Right forelimb (tissue), 1 donor: ENCODE measurements at regions not wholly inside any gene's neighbourhood (a gene's known extent, or its start where the extent isn't known, plus 50 kb on each side); places are given as distances from the start of the nearest gene placed in this dataset.
"Not testable (repeated sequence)": the region's sequence is repeated elsewhere in the genome, so short reads cannot be mapped to it uniquely, and the experiment has no call there.

Experiments
- DNase-seq: peaks from one replicate; pipeline ENCODE4 v3.0.0-alpha.2; 2018

DNA sequence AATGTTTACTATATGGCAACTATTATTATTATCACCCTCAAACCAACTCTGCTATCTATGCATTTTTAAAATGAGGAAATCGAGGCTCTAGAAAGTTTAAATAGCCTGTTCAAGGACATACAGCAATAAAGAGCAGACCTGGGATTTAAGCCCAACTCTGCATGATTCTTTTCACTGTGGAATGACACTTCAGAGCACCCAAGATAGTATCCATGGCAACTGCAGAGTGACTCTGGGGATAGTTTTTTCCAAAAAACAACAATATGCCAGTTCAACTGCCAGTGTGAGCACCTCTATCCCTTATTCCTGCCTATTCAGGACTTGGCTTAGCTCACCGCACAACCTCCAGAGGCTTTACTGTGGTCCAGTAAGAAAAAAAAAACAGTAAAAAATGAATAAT lies 293.9 kb downstream of the BRINP2 start:
- DNase-seq, result no peak

DNA sequence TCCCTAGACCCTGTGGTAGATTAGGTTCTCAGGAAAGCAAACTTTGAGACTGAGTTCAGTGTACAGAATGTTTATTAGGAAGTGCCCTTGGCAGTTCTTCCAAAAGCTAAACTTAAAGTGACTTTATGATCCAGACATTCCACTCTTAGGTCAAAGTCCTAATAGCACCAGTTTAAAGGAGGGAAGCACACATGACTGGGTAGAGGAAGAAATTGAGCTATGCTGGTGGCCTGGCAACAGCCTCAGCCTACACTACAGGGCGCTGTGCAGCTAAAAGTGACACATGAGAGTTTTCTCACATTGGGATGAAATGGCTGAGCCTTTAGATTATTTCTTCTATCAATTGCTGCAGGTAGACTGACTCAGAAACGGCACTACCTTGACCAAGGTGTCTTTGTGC lies 280.4 kb downstream of the BRINP2 start:
- no peak for DNase-seq

DNA sequence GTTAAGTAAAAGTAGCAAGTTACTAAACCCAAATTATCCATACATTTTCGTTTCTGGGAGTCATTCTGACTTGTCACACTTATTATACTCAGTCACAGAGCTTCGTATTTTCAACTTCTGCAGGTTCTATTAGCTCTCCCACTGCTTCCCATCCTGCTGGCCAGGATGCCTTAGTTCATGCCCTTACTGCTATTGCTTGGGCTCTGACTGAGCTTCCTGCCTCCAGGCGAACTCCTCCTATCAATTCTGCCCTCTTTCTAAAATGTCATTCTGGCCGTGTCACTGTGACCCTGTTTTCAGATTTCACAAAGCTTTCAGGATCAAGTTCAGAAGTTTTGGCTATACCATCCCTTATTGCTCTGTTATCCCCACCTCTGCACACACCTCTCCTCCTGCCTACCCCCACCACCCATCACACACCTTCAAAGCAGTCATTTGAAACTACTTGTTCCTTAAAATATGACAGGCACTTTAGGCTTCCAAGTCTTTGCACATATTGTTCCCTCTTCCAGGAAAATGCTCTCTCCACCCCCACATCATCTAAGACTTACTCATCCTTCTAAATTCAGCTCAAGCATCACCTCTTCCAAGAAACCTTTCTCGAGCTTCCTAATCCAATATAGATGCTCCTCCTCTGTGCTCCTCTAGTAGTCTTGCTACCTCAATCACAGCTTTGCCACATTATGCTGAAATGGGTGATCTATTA lies 278.0 kb downstream of the BRINP2 start:
- no peak for DNase-seq

DNA sequence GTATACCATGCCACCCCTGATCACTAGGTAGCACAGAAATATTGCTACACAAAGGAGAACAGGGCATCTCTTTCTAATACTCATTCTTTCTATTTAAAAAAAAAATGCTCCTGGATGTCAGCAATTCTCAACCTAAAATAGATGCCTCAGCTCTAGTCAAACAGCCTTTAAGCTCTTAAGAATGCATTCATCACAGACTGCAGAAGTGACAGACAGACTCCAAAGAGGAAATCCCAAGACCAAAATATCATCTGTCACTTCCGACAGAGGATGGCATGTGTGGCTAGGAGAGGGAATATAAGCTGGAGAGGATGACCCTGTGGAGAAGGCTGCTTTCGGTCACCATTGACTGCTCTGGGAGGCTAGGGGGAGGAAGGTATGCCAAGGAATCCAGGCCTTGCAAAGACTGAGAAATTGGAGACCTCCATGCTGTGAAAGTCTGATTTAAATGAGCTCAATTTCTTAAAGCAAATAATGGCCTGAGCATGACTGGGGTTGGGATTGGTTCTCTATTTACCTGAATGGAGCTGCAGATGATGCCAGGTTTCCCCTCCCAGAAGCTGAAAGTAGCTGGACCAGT lies 277.4 kb downstream of the BRINP2 start:
- DNase-seq, result no peak

DNA sequence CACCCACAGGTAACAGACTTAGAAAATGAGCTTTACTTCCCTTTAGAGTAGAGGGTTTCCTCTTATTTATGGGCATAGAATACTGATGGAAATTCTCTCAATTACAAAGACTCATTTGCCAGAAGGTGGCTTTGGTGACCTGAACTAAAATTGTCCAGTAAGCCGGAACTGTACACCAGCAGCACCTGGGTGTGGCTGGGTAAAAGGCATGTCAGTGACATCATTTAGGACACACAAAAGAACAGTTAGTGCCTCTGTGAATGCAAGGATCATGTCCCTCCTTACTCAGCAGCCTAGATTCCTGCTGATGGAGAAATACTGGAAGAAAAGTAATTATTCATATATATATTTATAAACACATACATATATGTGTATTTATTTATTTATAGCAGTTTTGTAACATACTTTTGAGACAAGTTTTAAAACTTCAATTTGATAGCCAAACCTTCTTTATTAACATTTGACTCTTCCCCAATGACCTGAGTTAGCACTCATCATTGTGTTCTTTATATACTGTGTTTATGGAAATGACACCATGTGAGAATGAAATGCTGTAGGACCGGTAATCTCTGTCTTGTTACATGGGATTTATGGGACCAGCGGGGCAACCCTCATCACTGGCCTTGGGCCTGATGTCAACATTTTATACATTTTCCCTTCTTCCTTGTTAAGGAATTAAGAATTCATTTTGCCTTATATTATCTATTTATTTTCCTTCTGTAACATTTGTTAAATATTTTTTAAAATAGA lies 274.4 kb downstream of the BRINP2 start:
- DNase-seq, result no peak

DNA sequence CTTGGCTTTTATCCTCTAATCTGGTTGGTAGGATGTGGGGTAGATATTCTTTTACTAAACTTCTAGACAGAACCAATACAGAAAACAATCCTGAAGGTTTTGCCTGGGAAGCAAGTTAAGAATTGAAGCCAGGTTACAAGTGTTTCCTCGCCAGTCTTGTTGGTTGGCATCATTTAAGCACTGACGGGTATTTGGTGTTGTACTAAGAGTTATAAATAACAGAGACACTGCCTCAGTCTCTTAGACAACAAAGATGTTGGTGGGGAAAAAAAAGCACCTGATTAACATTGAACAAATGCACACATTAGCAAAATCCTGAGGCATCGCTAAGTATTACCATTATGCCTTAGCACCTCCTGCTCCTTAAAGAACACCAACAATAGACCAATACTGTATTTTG lies 272.2 kb downstream of the BRINP2 start:
- DNase-seq, result no peak

DNA sequence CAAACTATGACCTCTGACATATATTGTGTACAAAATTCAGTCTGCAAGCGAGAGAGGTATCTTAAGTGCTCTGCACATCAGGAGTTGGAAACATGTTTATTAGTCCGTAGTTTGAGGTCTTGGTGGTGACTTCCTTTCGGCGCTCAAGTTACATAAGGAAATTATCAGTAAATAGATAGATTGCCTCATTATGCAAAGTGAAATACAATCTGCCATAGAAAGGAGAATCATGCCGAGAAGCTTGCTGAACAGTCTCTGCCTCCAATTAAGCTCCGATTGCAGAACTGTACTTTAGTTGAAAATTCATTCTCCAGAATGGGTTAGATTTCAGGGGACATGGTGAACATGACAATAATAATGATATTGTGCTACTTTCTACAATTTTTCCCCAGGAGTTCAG lies 271.8 kb downstream of the BRINP2 start:
- no peak for DNase-seq

DNA sequence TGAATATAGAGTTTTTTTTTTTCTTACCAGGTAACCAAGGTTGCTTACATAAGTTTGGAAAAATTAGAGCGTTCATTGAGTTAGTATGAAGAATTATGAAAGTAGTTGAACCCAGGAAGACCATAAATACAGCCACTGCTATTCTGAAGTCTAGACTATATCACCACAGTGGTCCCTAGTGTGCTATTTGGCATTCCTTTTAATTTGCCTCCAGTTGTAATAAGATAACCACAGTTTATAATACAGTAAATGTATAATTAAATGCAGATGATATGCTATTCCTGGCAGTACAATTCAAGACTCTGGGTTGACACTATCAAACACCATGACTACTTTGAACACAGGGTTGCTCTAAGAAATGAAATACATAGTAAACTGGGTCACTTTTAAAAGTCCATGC lies 270.5 kb downstream of the BRINP2 start:
- DNase-seq, result no peak

DNA sequence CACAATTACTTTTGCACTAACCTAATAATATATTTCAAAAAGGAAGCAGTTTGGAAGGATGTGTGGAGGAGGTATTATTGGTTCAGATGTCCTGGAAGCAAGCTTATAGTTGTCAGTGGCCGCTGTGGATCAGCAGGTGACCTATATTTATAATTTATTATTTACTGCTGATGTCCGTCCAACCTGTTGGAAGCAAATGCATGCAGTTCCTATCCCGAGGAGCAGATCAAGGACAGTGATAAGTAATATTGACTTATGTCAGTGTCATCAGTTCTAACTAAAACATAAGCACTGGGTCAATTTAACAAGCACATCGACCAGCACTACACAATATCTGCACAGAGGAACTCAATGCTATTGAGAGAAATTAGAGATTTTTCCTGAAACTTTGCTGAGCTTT lies 270.1 kb downstream of the BRINP2 start:
- no peak for DNase-seq

DNA sequence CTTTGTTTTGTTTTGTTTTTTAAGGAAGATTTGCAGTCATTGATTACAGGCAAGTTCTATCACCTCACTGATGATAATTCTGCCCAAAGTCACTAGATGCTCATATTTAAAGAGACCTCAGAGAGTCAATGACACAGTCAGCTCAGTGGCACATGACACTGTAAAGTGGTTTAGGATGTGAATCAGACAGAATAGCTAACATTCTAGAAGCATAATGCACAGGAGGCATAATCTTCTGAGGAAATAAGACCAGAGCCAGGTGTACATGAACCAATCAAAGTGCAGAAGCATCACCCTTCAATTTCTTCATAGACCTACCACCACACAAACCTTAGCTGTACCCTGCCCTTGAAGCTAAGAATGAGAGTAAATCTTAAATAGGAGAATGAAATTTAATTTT lies 268.5 kb downstream of the BRINP2 start:
- DNase-seq, result no peak

DNA sequence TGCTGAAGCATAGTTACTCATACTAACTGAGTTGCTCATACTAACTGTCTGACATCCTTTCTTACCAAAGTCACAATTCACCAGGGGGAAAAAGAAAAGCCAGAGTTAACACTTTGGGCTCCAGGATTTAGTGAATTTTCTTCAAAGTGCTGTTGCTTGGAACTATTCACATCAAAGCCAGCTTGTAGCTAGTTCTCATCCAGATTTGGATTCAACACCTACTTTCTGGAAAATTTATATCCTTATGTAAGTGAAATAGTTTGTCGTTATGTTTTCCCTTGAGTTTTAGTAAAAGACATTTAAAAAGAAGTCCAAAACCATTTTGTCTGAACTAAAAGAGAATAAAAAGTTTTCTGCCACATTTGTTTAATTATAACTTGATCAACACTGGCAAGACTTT lies 264.6 kb downstream of the BRINP2 start:
- DNase-seq, result no peak

DNA sequence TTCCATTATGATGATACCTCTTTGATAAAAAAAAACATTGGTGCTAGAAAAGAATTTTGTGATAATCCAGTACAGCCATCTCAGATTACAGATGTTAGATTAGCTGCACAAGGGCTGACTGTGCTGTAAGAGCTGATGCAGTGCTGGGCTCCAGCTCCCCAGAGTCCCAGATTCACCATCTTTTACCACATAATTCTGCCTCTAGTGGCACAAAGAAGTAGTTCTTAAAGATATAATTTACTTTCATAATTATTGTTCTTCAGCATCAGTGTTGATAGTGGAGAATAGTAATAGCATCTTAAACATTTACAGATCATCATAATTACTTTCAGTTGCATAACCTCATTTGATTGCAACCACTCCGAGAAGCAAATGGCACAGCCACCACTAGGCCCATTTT lies 262.1 kb downstream of the BRINP2 start:
- no peak for DNase-seq

DNA sequence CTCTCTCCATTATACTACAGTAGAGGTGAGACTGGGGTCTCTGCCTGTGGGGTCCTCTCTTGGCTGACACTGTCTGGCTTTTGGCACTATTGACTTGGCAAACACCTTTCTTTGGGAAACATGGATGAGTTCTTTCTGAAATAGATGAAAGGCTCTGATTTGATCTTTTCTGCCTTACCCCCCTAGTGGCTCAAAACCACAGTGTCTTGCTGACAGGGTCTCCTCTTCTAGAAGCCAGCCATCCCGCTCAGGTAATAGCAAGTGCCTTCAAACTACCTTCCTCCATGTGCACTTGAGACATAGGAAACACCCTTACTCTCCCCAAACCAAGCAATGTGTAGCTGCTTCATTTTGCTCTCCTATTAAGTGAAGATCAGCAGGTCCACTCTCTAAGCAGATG lies 260.4 kb downstream of the BRINP2 start:
- DNase-seq, result no peak

DNA sequence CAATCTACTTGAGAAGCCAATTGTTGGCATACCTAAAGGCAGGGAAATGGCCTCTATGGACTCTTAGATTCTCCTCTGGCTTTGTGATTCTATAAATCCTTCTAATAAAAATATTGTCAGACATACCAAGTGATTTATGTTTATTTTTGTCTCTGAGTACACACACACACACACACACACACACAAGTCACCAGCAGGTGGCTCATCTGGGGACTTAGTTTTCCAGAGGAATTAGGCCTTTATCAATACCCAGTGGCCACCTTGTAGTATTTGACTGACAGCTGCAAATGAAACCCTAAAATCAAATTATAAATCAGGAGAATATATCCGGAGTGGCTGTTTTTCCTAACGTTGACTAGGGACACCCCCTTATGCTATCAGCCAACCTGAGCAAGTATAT lies 258.5 kb downstream of the BRINP2 start:
- DNase-seq, result no peak

DNA sequence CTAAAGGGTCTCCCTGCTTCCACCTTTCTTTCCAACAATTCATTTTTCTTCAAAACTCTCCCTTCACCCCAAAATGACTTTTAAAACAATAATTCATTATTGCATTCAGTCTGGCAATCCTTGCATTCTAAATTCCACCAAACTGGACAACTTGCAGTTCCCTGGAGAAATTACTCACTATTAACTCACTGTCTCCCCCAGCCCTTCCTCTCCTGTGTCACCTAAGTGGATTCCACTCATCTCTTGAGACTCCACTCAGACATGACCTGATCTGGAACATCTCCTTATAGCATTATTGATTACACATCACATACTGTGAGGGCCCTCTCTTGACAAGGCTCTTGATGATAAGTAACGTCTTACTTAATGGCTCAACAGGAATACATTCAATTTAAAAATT lies 257.1 kb downstream of the BRINP2 start:
- no peak for DNase-seq

DNA sequence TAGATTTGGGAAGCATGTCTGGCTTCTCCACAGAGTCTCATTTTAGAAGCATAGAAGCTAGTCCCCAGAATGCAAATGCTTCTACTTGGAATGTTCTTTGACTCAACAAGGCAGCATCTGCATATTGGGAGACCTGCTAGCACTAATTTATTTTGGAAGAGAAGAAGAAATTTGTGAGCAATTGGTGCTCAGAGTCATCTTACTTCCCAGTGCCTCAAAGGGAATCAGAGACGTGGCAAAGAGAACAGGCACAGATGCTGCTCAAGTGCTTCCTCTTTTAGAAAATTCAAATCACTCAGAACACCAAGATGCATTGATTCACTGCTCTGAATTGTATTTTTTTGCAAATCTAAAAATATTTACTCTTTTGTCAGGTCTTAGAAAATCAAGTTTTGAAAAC lies 255.7 kb downstream of the BRINP2 start:
- DNase-seq, result no peak

DNA sequence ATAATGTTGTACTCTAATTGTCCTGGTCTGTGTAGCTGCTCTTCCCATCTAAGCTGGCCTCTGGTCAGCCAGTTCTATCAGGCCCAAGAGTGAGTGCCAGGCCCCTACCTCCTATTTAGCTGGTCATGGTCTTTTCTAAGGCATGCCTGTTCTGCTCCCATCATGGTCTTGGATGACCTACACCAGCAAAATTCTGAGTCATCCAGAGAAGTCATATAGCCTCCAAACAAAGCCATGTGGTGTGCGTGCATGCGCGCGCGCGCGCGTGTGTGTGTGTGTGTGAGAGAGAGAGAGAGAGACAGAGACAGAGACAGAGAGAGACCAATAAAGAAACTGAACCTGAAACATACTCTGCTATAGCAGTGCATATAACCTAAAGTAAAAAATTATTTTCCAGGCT lies 254.4 kb downstream of the BRINP2 start:
- no peak for DNase-seq

DNA sequence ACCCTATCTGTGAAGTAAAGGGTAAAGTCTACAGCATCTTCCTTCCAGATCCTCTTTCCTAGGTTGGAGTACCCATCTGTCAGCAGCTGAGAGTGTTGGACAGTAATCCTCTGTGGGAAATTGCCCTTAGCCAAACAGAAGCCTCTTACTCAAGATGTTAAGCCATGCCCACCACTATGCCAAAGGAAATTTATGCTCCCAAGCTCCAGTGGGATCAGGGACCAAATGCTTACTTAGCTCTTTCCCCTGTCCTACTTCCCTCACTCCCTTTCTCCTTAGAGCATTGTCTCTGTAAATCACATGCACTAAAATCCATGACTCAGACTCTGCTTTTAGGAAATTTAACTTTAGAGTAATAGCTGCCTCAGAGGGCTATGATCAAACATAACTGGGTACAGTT lies 254.0 kb downstream of the BRINP2 start:
- no peak for DNase-seq

DNA sequence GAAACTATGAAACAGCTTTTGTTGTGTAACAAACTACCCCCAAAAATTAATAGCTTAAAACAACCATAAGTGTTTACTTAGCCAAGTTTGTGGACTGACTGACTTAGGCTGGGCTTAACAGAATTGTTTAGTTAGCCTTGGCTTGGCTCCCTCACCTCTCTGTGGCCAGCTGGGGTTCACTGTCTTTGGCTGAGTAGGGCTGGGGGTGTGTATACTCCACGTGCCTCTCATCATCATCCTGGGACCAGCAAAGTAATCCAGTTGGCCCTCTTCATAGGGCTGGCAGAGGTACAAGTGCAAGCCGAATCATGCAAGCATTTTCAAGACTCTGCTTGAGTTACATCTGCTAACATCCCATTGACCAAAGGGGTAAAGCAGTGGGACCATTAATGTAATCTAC lies 252.3 kb downstream of the BRINP2 start:
- no peak for DNase-seq

DNA sequence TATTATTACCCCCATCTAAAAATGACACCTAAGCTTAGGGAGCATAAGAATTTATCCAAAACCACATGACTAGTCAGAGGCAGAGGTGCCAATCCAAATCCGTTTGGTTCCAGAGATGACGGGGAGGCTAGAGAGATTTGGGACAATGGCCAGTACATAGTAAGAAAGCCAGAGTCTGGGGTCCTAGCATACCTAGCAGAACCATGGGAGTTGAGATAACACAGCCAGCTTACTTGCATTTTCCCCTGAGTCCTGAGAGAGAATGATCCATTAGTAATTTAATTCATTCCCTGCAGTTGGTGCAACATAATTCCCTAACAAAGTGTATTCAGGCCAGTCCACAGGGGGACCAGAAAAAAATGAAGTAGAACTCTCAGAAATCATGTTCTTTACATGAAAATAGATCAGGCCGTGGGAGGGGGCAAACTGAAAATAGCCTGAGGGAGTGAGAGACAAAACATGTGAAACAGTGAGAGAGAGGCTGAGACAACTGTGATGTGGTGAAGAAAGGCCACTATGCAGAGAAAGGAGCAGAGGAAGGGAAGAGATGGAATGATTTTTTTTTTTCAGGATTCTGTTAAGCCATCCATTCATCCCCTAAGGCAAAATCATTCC lies 243.3 kb downstream of the BRINP2 start:
- DNase-seq, result no peak

DNA sequence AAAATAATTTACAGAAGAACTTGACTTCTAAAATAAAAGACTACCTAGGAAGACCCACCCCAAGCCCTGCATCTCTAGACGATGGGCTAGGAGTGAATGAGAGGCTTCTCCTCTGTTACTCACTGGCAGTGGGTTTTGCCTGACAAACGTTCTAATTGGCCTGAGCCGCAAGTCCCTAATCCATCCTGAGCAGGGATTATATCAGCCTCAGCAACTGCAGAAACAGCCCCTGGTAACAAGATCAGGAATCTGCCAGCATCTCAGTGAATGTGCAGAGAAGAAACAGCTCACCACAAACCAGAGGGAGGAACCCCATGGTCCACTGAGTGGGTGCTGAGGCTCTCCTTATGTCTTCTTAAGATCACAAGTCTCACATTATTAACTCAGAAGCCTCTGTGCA lies 240.6 kb downstream of the BRINP2 start:
- no peak for DNase-seq

DNA sequence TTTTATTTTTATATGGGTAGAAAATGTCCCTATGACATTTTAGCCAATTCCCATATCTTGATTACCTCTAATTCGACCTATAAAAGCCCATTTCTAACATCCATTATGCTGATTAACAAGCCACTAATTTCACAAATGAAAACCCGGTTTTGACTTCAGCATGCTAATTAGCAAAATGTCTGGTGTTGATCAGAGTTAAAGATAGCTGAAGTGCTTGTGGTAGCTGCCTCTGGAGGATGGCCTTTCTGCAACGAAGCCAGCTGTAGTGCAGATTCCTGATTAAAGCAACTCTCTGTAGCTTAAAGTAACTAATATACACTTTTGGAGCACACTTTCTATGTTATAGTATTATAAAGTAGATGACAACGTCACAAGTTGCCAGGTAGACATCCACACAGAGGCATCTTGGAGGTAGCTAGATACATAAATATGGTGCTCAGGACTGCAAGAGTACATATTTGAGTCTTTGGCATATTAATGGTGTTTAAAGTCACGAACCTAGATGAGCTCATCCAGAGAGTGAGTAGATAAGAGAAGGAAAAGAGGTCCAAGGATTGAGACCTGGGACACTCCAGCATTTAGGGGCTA lies 239.5 kb downstream of the BRINP2 start:
- DNase-seq, result no peak

DNA sequence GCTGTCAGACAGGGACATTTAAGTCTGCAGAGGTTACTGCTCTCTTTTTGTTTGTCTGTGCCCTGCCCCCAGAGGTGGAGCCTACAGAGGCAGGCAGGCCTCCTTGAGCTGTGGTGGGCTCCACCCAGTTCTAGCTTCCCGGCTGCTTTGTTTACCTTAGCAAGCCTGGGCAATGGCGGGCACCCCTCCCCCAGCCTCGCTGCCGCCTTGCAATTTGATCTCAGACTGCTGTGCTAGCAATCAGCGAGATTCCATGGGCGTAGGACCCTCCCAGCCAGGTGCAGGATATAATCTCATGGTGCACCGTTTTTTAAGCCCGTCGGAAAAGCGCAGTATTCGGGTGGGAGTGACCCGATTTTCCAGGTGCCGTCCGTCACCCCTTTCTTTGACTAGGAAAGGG lies 235.6 kb downstream of the BRINP2 start:
- DNase-seq, result not testable (repeated sequence)

DNA sequence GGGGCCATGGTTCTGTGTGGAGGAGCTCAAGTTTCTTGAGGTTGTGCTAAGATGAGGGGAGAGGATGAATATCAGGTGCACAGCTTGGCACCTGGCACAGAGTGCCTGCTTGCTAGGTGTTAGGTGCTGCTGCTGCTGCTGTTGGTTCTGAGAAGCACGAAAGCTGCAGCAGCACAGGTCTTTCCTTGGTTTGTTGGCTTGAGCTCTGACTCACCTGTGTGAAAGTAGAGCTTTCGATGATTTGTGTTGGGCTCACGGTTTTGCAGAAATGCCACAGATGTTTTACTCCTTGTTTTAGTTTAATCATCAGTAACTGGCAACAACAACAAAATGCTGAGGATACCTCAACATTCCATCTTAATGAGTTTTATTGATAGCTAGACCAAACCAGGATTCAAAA lies 221.6 kb downstream of the BRINP2 start:
- DNase-seq, result no peak
